ENCODE measurements at regions not wholly inside any gene's neighbourhood (a gene's known extent, or its start where the extent isn't known, plus 50 kb on each side); places are given as distances from the start of the nearest gene placed in this dataset.
A peak's percentile ranks its signal among the peaks of the same experiment; 100 is the strongest.

DNA sequence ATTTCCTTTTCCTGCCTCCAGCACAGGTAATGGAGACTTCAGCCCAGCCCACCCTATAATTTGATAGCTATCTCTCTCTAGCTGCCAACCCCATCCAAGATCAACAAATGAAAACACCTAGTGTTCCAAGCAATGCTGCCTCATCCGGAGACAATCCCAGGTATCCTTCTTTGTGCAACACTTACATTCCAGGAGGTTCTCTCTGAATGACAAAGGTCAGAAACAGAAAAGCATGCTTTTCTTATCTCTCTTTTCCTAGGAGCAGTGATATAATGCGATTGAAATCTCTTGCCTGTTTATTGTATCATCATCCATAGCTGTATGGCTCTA, 699.3 kb downstream of the INHBA start:
- DNase-seq (ENCODE audit: low read depth), result no peak

DNA sequence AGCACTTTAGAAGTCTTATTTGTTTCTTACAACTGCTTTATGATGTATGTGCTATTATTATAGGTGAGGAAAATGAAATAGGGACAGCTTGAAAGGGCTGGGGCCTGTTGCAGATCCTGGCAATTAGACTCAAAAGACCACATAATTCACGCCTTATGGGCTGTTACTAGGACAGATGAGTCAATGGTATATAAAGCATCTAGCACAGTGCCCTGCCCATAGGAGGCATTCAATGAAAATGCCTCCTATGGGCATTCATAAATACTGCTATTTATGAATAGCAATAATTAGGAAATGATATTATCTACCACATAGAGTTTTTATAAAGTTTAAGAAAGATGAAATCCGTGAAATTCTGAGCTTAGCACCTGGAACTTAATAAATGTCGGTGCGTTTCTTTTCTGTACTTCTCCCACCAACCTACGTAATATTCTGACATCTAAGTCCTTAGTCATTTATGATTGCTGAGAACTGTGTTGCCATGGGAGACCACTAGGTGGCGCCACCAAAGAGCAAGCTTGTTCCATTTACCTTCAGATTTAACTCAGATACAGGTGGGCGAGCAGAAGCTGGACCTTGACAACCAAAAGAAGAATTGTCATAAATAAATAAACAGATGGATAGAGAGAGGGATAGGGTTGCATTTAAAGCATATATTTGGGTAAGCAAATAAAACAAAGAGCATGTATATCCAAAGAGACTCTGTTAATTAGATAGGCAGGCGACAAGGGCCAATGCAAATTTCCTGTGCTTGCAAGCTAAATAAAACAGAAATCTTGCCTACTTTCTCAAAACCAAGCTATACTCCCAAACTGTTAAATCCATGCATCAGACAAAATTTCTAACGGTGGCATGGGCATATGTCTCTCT, 699.9 kb downstream of the INHBA start:
- peak; percentile 40 for DNase-seq (ENCODE audit: low read depth)

DNA sequence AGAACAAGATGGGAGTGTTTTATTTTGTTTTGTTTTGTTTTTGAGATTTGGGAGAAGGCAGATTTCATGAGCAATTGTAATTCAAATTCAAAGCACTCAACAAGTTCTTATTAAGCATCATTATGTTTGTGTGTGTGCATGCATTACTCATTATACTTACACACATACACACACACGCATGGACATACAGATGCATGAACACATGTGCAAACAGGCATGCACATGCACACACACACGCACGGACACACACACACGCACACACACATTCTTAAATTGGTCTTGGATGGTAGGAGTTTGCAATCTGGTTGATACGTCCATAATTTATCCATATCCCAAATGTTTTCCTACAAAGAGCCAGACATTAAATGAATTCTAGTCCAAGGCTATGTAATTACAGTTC, 702.8 kb downstream of the INHBA start:
- no peak for DNase-seq (ENCODE audit: low read depth)

DNA sequence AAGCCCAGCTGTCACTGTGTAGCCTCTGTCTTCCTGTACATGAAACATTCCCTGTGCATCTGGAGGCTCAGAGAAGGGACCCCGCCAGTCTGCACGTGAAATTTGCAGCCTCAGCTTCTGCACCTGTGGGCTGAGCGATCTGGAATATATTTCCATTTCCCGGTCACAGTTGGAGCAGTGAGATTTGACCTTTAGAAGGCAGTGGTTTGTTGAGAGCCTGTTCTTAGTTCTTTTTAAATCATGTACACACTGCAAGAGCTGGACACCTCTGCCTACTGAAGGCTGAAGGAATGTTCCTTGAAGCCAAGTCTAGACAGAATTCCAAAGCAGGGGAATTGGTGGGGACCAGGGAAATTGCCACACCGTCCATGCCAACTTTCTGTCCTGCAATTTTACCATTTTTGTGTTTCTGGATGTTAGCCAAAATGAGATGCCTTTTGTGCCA, 706.6 kb downstream of the INHBA start:
- no peak for DNase-seq (ENCODE audit: low read depth)

DNA sequence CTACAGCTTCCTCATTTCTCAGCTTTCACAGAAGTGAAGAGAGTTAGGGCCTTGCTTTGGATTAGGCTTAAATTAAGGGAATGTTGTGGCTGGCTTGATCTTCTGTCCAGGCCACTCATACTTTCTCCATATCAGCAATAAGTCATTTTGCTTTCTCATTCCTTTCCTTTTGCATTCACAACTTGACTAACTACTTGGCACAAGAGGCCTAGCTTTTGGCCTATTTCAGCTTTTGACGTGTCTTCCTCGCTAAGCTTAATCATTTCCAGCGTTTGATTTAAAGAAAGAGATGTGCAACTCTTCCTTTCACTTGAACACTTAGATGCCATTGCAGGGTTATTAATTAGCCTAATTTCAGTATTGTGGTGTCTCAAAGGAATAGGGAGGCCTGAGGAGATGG, 712.0 kb downstream of the INHBA start:
- DNase-seq (ENCODE audit: low read depth), result no peak

DNA sequence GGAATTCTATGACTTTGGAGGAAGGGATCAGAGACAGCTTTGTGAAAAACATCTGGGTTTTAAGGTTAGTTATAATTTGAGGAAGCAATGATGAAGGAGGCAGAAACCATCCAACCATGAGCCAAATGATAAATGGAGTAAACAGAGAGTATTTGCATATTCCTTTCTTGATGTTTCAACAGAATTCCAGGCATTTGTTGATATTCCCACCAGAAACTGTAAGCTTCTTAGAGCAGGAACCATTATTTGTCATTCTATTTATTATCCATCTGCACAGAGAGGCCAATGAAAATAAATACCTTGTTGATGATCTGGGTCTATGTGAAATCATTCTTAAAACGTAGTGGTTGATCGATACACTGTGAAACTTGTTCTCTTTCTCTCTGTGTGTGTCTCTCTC, 715.3 kb downstream of the INHBA start:
- no peak for DNase-seq (ENCODE audit: low read depth)

DNA sequence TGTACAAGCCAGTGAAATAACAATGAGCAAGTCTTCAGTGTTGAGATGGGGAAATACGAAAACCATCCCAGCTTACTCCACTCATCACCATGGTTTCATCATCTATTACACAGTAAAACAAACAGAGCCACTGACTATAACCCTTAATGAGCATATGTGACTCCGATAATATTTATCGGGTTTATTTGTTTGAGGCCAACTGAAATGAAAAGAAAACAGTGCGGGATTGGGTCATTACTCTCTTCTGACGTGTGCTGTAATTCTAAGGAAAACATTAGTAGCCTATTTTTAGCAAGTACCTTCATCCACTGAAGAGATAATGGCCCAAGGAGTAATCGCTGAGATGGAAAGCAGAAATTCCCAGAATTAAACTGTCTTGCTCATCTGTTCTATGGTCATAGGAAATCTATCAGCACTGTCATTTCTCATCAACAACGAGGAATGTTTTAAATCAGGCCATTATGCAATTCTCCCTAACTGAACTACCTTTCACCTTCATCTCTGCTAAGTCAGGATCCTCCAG, 716.5 kb downstream of the INHBA start:
- DNase-seq (ENCODE audit: low read depth), result peak; percentile 99

DNA sequence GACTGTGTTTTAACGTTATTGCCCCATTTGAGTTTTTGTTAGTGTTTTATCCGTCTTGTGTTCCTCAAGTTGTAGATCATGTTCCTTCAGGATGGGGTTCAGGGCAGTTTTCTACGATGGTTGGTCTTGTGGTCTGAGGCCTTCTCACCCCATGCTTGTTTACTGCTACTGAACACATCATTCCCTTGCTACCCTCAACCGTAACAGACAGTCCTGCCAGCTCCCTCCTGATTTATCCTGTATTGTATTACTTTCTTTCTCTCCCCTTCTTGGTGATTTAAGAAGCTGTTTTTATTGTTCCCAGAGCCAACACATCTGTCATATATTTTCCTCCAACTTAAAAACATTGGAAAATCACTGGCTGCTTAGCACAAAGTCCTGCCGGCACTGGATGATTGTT, 719.8 kb downstream of the INHBA start:
- no peak for DNase-seq (ENCODE audit: low read depth)

DNA sequence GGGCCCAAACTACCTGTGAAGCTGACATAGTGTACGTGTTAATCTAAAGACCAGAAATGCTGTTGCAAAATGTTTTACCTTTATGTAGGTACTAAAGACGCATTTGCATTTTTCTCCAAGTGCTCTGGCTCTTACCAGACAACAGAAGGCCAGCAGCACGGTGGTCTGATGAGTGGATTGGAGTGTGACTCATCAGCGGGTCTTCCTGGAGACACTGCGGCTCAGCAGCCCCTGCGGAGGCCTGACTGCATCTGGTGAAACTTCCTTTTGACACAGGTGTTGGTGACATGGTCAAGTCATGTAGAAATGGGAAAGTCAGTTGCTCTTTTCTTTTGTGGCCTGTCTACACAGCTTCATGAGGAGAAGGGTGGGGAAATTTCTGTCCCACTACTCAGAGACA, 723.6 kb downstream of the INHBA start:
- no peak for DNase-seq (ENCODE audit: low read depth)

DNA sequence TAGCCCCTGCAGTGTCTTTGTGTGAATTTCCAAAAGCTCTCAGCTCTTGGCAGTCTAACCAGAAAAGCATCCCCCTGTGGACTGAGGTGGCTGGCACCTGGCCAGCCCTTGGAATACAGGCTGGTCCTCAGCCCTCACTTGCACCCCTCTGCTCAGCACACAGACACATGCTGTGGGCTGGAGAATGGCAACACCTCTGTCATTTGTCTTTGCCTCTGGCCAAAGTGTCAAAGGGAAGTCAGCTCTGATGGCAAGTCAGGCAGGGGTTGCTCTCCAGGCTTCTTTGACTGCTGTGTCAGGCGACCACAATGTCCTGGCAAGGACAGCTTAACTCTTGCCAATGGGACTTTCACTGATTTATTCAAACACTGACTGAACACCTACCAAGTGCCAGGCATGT, 724.8 kb downstream of the INHBA start:
- no peak for DNase-seq (ENCODE audit: low read depth)

DNA sequence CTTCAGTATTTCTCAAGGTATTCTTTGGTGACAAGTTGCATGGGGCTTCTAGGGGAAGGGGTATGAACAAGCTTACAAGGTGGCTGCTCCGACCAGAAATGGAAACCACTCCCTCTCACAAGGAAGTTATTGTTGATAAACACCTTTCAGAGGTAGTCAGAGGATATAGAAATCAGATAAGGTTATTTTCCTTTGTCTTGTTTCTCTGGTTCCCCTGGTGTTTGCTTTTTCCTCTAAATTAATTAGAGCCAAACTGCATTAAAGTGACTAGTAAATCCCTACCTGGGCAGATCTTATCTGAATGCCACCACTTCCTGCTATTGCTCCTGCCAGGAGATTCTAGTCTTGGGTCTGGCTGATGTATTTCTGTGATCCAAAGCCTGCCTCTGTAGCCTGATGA, 725.4 kb downstream of the INHBA start:
- no peak for DNase-seq (ENCODE audit: low read depth)

DNA sequence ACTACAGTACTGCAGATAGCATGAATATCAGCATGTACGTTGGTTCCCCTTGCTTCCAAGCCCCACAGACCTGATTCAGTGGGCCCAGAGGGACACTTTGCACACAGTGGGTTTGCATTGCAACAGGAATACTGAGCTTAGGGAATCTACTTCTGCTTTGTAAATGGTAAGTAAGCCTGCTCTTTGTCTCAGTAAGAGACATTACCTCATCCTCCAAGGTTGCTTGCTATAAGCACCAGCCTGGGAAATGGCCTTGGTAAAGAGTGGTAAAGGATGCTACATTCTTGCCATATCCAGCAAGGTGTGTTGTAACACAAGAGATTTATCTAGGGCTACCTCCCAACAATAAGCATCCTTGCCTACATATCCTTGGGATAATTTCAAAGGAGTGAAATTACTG, 730.5 kb downstream of the INHBA start:
- no peak for DNase-seq (ENCODE audit: low read depth)

DNA sequence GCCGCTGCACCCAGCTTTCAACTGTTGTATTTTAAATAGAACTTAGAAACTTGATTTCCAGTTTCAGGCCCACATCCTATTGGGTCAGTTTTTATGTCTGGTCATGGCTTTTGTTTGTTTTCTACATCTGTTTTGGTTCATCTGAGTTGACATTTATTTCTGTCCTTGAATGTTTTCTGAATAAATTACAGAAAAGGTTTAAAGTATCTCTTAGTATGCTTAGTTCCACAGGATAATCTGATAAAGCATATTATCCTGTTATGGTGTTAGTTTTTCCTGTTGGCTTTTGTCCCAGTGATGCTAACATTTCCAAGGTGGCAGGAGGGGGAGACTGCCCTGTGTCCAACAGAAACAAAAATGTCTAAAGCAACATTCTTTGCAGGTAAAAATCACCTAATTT, 733.2 kb downstream of the INHBA start:
- no peak for DNase-seq (ENCODE audit: low read depth)

DNA sequence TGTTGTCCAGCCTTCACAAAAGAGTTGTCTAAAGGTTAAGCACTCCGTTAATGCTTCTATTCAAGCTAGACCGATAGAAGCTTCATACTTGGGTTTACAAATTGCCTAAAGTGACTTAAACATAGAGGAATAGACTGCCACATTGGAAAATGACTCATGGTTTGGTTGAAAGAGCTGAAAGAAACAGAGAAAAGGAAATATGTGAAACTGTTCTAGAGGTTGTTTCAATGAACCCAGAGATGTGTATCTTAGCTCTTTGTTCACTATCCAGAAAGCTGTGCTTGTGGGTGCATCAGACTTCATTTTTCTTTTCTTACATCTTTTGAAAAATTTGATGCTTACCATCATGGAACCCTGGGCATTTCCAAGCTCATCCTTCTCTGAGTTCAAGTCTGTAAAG, 736.2 kb downstream of the INHBA start:
- no peak for DNase-seq (ENCODE audit: low read depth)

DNA sequence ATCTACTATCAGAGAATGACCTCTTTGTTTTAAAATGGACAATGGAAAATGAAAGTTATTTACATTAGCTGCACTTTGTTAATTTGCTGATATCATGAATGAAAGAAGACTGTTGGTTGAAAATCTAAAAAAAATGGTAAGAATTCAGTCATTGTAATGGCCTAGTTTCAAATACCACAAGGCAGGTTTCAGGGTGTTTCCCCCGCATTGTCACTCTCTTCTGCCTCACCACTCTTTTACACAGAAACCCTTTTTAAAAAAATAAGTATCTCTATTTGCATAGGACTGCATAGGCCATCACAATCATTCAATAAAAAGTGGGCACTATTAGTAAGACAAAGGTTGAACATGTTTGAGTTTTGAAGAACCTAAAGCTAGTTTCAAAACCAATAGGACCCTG, 737.1 kb downstream of the INHBA start:
- no peak for DNase-seq (ENCODE audit: low read depth)

DNA sequence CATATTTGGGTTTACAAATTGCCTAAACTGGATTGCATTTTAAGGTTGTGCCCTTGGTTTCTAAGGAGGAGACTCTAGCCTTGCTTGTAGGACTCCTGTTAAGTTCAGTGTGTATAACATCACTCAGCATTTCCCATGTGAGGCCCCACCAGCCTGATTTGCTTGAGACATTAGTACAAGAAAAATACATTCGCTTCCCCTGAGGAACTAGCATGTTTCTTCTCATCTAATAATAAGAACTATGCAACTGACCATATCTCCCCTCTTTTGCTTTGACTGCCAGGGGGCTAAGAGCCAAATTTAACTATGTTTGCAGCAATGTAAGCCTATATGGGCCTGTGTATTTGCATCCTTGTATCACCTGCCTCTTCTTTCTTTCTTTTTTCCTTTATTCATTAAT, 737.9 kb downstream of the INHBA start:
- DNase-seq (ENCODE audit: low read depth), result no peak

DNA sequence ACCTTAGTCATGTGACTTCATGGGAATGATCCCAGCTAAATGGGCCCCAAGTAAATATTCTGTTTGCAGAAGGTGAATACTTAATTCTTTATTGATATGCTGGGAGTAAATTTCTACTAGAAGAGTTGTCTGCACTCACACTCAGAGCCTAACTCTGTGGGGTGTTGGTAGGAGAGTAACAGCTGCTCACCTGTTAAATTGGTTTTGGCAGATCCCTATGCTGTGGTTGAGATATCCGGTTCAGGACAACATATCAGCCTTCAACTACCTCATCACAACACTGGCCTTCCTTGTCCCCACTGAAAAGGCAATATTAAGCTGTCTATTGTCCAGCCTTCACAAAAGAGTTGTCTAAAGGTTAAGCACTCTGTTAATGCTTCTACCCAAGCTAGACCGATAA, 738.3 kb downstream of the INHBA start:
- no peak for DNase-seq (ENCODE audit: low read depth)

DNA sequence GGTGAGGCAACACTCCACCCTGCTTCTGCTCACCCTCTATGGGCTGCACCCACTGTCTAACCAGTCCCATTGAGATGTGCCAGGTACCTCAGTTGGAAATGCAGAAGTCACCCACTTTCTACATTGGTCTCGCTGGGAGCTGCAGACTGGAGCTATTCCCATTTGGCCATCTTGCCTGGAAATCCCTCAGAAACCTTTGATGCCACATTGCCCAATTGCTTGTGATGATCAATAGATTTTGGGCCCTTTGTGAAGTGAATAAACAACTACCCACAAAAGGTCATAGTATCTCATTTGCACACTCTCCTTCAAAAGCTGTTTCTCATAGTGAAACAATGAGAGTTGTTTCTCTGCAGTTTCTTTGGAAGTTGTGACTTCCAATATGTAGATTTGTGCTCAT, 742.9 kb downstream of the INHBA start:
- no peak for DNase-seq (ENCODE audit: low read depth)

DNA sequence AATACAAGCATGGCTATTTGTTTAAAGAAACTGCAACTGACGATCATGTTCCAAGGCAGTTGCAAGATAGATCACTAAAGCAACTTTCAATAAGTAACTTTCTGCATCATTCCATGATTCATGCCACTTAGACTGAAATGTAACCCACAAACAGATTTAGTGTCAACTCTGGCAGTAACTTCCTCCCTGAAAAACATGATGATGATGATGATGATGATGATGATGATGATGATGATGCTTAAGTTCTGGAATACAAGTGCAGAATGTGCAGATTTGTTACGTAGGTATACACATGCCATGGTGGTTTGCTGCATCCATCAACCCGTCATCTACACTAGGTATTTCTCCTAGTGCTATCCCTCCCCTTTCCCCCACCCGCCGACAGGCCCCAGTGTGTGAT, 754.7 kb downstream of the INHBA start:
- DNase-seq (ENCODE audit: low read depth), result no peak

DNA sequence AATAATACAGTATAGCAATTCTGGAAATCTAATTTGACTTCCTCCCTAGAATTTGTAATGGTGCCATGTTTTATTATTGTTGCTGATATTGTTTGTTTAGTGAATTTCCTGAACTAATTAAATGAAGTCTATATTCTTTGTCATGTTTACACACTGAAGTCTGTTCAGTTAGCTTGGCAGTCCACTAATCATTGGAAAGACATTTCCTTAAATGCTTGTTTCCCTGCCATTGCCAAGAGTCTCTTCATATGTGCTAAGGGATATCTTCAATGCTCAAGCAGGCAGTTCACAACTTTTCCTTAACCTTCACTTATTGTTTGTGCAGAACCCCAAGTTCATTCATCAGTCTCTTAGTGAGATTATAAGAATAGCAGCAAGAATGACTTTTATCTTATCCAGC, 755.3 kb downstream of the INHBA start:
- no peak for DNase-seq (ENCODE audit: low read depth)

DNA sequence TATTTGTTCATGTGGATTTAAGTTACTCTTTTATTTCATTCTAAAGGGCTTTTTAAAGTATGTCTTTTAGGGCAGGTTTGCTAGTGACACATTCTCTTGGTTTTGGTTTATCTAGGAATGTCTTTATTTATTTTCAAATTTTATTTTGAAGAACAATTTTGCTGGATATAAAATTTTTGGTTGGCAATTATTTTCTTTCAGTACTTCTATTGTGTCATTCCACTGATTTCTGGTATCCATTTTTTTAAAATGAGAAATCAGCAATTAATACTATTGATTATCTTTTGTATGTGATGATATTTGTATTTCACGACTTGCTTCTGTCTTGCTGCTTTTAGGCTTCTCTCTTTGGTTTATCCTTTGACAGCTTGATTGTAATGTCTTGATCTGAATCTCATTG, 756.3 kb downstream of the INHBA start:
- DNase-seq (ENCODE audit: low read depth), result no peak

DNA sequence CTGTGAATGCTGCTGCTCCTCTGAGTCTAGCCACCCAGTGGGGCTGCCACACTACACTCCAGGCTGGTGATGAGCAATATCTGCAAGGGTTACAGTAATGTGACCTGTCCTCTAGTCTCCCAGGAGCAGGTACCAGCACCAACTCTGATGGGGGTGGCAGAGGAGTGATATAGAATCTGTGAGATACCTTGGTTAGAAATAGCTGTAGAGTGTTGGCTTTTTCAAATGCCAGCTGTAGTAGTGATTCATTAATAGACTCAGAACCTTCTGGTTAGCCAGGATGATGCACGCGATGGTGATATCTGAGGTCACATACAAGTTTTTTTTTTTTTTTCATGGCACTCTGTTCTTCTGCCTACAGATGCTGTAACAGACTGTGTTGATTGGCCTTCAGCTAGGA, 757.1 kb downstream of the INHBA start:
- DNase-seq (ENCODE audit: low read depth), result no peak

DNA sequence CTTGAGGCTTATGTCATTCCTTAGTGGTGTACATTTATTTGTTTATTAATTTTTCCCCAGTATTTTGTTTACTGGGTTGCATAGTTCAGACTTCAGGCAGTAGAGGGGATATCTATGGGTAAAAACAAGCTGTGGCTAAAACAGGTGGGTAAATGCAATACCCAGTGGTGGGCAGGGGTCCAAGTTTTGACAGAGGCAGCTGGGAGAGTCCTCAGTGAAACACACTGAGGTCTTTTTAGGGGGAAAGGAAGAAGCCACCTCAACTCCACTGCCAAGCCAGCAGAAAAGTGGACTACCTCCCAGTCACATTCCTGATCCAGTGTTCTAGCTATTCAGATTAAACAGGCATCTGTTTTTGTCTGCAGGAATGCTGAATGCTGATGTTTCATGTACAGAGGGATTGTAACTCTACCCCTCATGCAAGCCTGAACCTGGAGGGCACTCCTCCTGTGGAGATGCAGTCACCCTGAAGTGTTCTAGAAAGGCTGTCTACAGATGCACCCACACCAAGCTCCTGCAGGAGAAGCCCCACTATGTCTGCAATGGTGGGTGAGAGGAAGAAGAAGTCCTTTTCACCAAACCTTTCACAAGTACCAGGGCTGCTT, 757.8 kb downstream of the INHBA start:
- DNase-seq (ENCODE audit: low read depth), result no peak

DNA sequence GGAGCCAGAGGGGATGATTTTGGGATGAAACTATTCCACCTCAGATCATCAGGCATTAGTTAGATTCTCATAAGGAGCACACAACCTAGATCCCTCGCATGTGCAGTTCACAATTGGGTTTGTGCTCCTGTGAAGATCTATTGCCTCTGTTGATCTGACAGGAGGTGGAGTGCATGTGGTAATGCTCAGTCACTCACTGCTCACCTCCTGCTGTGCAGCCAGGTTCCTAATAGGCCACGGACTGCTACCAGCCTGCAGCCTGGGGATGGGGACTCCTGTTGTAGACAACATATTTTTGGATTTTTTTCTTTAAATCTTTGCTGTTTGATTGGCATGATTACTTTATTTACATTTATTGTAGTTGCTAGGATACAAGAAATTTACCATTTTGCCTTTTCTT, 765.0 kb downstream of the INHBA start:
- no peak for DNase-seq (ENCODE audit: low read depth)
